Karpas-422 (cell line): ENCODE measurements at regions not wholly inside any gene's neighbourhood (a gene's known extent, or its start where the extent isn't known, plus 50 kb on each side); places are given as distances from the start of the nearest gene placed in this dataset.

Source experiments
- DNase-seq: peaks from one replicate; pipeline ENCODE4 v3.0.0-alpha.2; 2015
- H2AFZ ChIP-seq: fragments of 200-600 bp; sonication (generic); 2 replicates; pipeline ENCODE4 v1.6.1; 2014; ENCODE audit warnings: antibody characterized with exemption, low read length, mixed read lengths
- H3K27ac ChIP-seq: fragments of 200-600 bp; sonication (generic); 2 replicates; pipeline ENCODE4 v1.5.1; 2014; ENCODE audit warnings: mild to moderate bottlenecking, low read length, moderate library complexity
- H3K27me3 ChIP-seq: fragments of 200-600 bp; sonication (generic); 2 replicates; pipeline ENCODE4 v1.6.1; 2014; ENCODE audit warnings: low read length, mixed read lengths
- H3K36me3 ChIP-seq: fragments of 200-600 bp; sonication (generic); 2 replicates; pipeline ENCODE4 v1.6.1; 2014; ENCODE audit warnings: low read length, mixed read lengths; ENCODE audit not compliant: insufficient read depth
- H3K4me1 ChIP-seq: fragments of 200-600 bp; sonication (generic); 2 replicates; pipeline ENCODE4 v1.6.1; 2014; ENCODE audit warnings: mild to moderate bottlenecking, low read length, mixed read lengths
- H3K4me2 ChIP-seq: fragments of 200-600 bp; sonication (generic); 2 replicates; pipeline ENCODE4 v1.6.1; 2014; ENCODE audit warnings: low read length, low read depth, mild to moderate bottlenecking; ENCODE audit not compliant: poor library complexity, severe bottlenecking
- H3K4me3 ChIP-seq: fragments of 200-600 bp; sonication (generic); 2 replicates; pipeline ENCODE4 v1.5.1; 2014; ENCODE audit warnings: mild to moderate bottlenecking, antibody characterized with exemption, low read length, mixed read lengths
- H3K79me2 ChIP-seq: fragments of 200-600 bp; sonication (generic); 2 replicates; pipeline ENCODE4 v1.6.1; 2014; ENCODE audit warnings: mild to moderate bottlenecking, low read length, mixed read lengths
- H3K9ac ChIP-seq: fragments of 200-600 bp; sonication (generic); 2 replicates; pipeline ENCODE4 v1.6.0; 2014; ENCODE audit warnings: low read length
- H3K9me2 ChIP-seq: fragments of 200-600 bp; sonication (generic), shearing (Covaris generic); replicated peaks from 2 replicates; pipeline ENCODE4 v1.6.0; 2014; ENCODE audit warnings: mild to moderate bottlenecking, low read length, moderate library complexity; ENCODE audit not compliant: insufficient read depth
- H3K9me3 ChIP-seq: fragments of 300-700, 200-600 bp; sonication (generic); 2 replicates; pipeline ENCODE4 v1.6.1; 2014; ENCODE audit warnings: low read length, mixed read lengths
- H4K20me1 ChIP-seq: fragments of 200-600 bp; sonication (generic); 2 replicates; pipeline ENCODE4 v1.6.1; 2014; ENCODE audit warnings: mild to moderate bottlenecking, antibody characterized with exemption, low read length, low read depth; ENCODE audit not compliant: insufficient read depth

DNA sequence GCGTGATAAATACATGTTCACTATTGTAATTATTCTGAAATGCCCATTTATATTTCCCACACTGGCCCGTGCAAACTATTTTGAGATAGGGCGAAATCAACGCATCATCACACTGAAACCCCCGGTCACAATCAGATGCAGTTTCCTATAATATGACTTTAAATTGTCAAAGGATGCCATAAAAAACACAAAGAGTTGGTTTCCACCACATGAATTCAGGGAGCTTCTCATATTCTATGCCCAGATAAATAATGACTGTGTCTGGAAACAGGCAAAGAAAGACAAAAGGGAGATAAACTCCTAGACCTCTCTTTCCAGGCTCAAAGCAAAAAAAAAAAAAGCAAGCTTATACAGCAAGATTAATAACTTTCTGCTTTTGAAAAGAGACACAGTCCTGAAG, 375.8 kb upstream of the AKR1E2 start:
- no peaks in the 10 kb centered on the region for H3K36me3 ChIP-seq
- DNase-seq = no peak
- no peak overlapping the region for H3K4me2 ChIP-seq
- no peaks in the 10 kb centered on the region for H4K20me1 ChIP-seq
- no peak overlapping the region for H2AFZ ChIP-seq
- no peaks in the 10 kb centered on the region for H3K79me2 ChIP-seq
- peaks cover 10% of the 10 kb centered on the region for H3K4me1 ChIP-seq
- H3K27ac ChIP-seq = no peak overlapping the region
- H3K4me3 ChIP-seq = no peak overlapping the region
- H3K9me2 ChIP-seq = no peaks in the 10 kb centered on the region
- no peaks in the 10 kb centered on the region for H3K27me3 ChIP-seq
- no peak overlapping the region for H3K9ac ChIP-seq
- no peaks in the 10 kb centered on the region; the same call in 1 of the 2 replicates for H3K9me3 ChIP-seq

DNA sequence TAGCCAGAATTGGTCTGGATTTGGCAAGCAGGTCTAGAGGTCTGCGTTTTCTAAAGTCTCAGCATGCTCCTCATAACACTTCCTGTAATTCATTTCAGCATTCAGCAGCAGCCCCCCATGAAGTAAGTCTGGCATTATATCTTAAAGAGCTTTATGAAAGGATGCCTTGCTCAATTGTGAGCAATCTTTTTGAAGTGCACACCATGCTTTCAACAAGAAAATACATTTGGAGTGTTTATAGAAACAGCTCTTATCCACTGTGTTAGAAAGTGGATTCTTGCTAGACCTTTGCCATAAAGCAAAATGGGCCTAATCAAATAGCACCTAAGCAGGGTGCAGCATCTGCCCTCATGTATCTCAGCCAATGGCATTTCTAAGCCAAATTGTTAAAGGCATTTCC, 378.0 kb upstream of the AKR1E2 start:
- Histone ChIP-seq H3K9ac (no peak overlapping the region), H3K4me2 (no peak overlapping the region), H4K20me1 (no peaks in the 10 kb centered on the region), H3K36me3 (no peaks in the 10 kb centered on the region), H3K27me3 (no peaks in the 10 kb centered on the region), H3K9me2 (no peaks in the 10 kb centered on the region), H2AFZ (no peak overlapping the region), H3K9me3 (peaks cover 3% of the 10 kb centered on the region; the same call in 1 of the 2 replicates), H3K27ac (no peak overlapping the region), H3K4me3 (no peak overlapping the region), H3K79me2 (no peaks in the 10 kb centered on the region), H3K4me1 (peaks cover 10% of the 10 kb centered on the region)
- no peak for DNase-seq

DNA sequence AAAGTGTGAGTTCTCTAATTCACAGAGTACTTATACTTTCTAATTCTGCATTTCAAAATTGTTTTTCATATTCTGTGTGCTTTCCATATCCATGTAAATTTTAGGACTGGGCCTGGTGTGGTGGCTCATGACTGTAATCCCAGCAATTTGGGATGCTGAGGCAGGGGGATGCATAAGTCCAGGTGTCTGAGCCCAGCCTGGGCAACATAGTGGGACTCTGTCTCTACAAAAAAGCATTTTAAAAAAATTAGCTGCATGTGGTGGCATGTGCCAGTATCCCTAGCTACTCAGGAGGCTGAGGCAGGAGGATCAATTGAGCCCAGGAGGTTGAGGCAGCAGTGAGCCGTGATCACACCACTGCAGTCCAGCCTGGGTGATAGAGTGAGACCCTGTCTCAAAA, 382.6 kb upstream of the AKR1E2 start:
- H3K9ac ChIP-seq = no peak overlapping the region
- no peak overlapping the region for H2AFZ ChIP-seq
- H3K79me2 ChIP-seq = no peaks in the 10 kb centered on the region
- H3K4me2 ChIP-seq = no peak overlapping the region
- H3K4me3 ChIP-seq = no peak overlapping the region
- peaks cover 8% of the 10 kb centered on the region; the same call in 1 of the 2 replicates for H3K9me3 ChIP-seq
- DNase-seq = no peak
- no peaks in the 10 kb centered on the region for H4K20me1 ChIP-seq
- H3K4me1 ChIP-seq = no peaks in the 10 kb centered on the region
- H3K9me2 ChIP-seq = no peaks in the 10 kb centered on the region
- H3K27me3 ChIP-seq = no peaks in the 10 kb centered on the region
- no peaks in the 10 kb centered on the region for H3K36me3 ChIP-seq
- H3K27ac ChIP-seq = no peak overlapping the region

DNA sequence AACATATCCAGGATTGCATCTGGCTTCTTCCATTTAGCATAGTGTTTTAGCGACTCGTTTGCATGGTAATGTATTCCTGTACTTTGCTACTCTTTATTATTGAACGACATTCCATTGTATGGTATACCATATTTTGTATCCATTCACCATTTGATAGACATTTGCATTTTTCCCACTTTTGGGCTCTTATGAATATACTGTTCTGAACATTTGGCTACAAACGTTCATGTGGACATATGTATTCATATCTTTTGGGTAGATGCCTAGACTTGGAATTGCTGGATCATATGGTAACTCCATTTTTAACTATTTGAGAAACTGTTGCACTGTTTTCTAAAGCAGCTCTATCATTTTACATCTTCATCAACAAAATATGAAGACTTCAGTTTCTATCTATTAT, 383.7 kb upstream of the AKR1E2 start:
- Histone ChIP-seq H3K4me3 (no peak overlapping the region), H3K27me3 (no peaks in the 10 kb centered on the region), H3K27ac (no peak overlapping the region), H3K4me2 (no peak overlapping the region), H3K79me2 (no peaks in the 10 kb centered on the region), H2AFZ (no peak overlapping the region), H3K4me1 (no peaks in the 10 kb centered on the region), H3K9me2 (no peaks in the 10 kb centered on the region), H3K9me3 (peaks cover 8% of the 10 kb centered on the region; the same call in 1 of the 2 replicates), H4K20me1 (no peaks in the 10 kb centered on the region), H3K9ac (no peak overlapping the region), H3K36me3 (no peaks in the 10 kb centered on the region)
- no peak for DNase-seq

DNA sequence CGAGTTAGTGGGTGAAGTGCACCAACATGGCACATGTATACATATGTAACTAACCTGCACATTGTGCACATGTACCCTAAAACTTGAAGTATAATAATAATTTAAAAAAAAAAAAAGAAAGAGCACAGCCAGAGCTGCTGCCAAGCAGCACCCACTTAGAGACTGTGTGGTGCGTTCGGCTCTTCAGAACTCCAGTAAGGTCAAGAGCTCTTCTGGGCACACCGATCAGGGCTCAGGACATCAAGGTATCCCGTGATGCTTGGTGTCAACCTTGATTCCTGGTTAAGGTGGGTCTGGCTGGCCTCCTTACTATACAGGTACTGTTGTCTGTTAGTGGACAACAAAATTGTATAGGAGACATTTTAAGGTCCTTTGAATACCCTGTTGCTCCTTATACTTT, 385.7 kb upstream of the AKR1E2 start:
- H3K9me3 ChIP-seq = peaks cover 8% of the 10 kb centered on the region; the same call in 1 of the 2 replicates
- no peak overlapping the region for H3K4me2 ChIP-seq
- no peak overlapping the region for H3K4me3 ChIP-seq
- no peaks in the 10 kb centered on the region for H3K27me3 ChIP-seq
- no peaks in the 10 kb centered on the region for H3K36me3 ChIP-seq
- DNase-seq = no peak
- H4K20me1 ChIP-seq = no peaks in the 10 kb centered on the region
- H2AFZ ChIP-seq = no peak overlapping the region
- H3K27ac ChIP-seq = no peak overlapping the region
- no peaks in the 10 kb centered on the region for H3K9me2 ChIP-seq
- no peaks in the 10 kb centered on the region for H3K79me2 ChIP-seq
- H3K9ac ChIP-seq = no peak overlapping the region
- no peaks in the 10 kb centered on the region for H3K4me1 ChIP-seq

DNA sequence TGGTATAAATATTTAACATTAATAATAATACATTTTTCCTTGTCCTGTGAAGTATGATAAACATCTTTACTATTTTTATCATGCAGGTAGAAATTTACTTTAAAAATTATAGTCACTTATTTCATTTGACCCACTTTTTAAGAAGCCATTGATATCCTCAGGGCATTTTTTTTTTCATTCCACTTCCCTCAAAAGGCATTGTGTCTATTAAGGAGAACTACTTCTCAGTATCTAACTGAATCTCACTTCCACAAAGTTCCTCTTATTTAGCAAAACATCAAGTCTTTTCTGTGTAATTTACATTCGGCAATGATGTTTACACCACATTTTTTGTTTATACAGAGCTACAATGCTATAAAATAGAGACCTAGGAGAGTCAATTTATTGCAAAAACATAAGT, 388.2 kb upstream of the AKR1E2 start:
- Histone ChIP-seq H4K20me1 (no peaks in the 10 kb centered on the region), H3K9ac (no peak overlapping the region), H3K4me1 (no peaks in the 10 kb centered on the region), H3K4me3 (no peak overlapping the region), H3K9me2 (no peaks in the 10 kb centered on the region), H3K9me3 (0 out of 2 replicates have a peak, but pooled peaks cover 3% of the 10 kb centered on the region), H3K27ac (no peak overlapping the region), H3K36me3 (no peaks in the 10 kb centered on the region), H3K79me2 (no peaks in the 10 kb centered on the region), H3K4me2 (no peak overlapping the region), H3K27me3 (no peaks in the 10 kb centered on the region), H2AFZ (no peak overlapping the region)
- DNase-seq = no peak

DNA sequence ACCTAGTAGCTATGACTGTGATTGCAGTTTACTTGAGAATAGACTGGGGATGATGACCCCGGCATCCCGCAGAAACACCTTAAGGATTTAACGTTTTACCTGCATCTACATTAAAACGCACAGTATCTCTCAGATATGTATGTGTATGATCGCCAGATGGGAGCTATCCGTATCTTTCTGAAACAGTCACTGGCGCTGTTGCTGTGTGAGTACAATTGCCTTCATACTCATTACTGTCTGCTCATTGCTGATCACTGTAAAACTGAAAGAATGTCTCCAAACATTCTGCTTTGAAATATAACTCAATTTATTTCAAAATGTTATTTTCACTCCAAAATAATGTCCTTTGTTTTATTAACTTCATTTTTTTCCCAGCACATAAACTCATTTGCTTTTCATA, 388.9 kb upstream of the AKR1E2 start:
- Histone ChIP-seq H4K20me1 (no peaks in the 10 kb centered on the region), H3K9me3 (no peaks in the 10 kb centered on the region), H3K4me3 (no peak overlapping the region), H3K27me3 (0 out of 2 replicates have a peak, but pooled peaks cover 2% of the 10 kb centered on the region), H3K79me2 (no peaks in the 10 kb centered on the region), H3K4me2 (no peak overlapping the region), H2AFZ (no peak overlapping the region), H3K9ac (no peak overlapping the region), H3K36me3 (no peaks in the 10 kb centered on the region), H3K4me1 (no peaks in the 10 kb centered on the region), H3K27ac (no peak overlapping the region), H3K9me2 (no peaks in the 10 kb centered on the region)
- DNase-seq = no peak

DNA sequence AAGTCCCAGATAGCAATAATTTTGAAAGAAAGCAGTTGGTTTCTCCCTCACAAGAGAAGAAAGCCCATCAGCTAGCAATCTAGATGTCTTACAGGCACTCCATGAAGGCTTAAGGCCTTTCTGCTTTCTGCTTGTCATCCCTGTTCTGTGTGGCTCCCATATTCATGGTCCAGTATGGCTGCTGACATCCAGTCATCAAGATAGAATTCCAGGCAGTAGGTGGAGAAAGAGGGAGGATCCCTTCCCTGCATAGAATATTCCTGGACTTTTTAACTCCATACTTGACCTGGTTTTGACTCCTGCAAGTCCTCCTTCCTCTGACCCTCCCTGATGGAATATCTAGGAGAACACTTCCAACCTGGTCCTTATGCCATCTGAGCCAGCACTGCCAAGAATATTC, 389.9 kb upstream of the AKR1E2 start:
- Histone ChIP-seq H3K9ac (no peak overlapping the region), H3K27me3 (0 out of 2 replicates have a peak, but pooled peaks cover 2% of the 10 kb centered on the region), H3K27ac (no peak overlapping the region), H3K4me3 (no peak overlapping the region), H4K20me1 (no peaks in the 10 kb centered on the region), H3K9me3 (no peaks in the 10 kb centered on the region), H3K4me2 (no peak overlapping the region), H3K36me3 (no peaks in the 10 kb centered on the region), H2AFZ (no peak overlapping the region), H3K4me1 (no peaks in the 10 kb centered on the region), H3K9me2 (no peaks in the 10 kb centered on the region), H3K79me2 (no peaks in the 10 kb centered on the region)
- no peak for DNase-seq
